OCI-LY1 (cell line): ENCODE measurements at regions not wholly inside any gene's neighbourhood (a gene's known extent, or its start where the extent isn't known, plus 50 kb on each side); places are given as distances from the start of the nearest gene placed in this dataset.

ENCODE experiments used
- EZH2 ChIP-seq: fragments of 200-600 bp; sonication (generic), shearing (Covaris generic); IDR thresholded peaks from 2 replicates; pipeline ENCODE4 v1.8.0; 2017; ENCODE audit warnings: borderline replicate concordance, mixed run types, mild to moderate bottlenecking, antibody characterized with exemption, low read length, moderate library complexity, mixed read lengths
- TF ChIP-seq, protein P1 (sequence below): fragments of 200-600 bp; sonication (generic), shearing (Covaris generic); IDR thresholded peaks from 2 replicates; pipeline ENCODE4 v1.5.1; 2017; ENCODE audit warnings: mild to moderate bottlenecking, antibody characterized with exemption, low read length, moderate library complexity, mixed read lengths

- TF ChIP-seq, protein P1, sequence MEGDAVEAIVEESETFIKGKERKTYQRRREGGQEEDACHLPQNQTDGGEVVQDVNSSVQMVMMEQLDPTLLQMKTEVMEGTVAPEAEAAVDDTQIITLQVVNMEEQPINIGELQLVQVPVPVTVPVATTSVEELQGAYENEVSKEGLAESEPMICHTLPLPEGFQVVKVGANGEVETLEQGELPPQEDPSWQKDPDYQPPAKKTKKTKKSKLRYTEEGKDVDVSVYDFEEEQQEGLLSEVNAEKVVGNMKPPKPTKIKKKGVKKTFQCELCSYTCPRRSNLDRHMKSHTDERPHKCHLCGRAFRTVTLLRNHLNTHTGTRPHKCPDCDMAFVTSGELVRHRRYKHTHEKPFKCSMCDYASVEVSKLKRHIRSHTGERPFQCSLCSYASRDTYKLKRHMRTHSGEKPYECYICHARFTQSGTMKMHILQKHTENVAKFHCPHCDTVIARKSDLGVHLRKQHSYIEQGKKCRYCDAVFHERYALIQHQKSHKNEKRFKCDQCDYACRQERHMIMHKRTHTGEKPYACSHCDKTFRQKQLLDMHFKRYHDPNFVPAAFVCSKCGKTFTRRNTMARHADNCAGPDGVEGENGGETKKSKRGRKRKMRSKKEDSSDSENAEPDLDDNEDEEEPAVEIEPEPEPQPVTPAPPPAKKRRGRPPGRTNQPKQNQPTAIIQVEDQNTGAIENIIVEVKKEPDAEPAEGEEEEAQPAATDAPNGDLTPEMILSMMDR, result no peak
- TF ChIP-seq EZH2, result no peak
Measured at GRCh38 chr10:91117505-91117904, 103.0 kb upstream of the PCGF5 start.
